Mesodermal cell (in vitro differentiated cells): ENCODE measurements at regions not wholly inside any gene's neighbourhood (a gene's known extent, or its start where the extent isn't known, plus 50 kb on each side); places are given as distances from the start of the nearest gene placed in this dataset.

ENCODE experiments used
- H3K27ac ChIP-seq: 2 replicates; pipeline ENCODE4 v1.7.0; 2013; ENCODE audit warnings: mild to moderate bottlenecking, low read depth, low read length, moderate library complexity; ENCODE audit not compliant: severe bottlenecking
- H3K36me3 ChIP-seq: 2 replicates; pipeline ENCODE4 v1.7.1; 2013; ENCODE audit warnings: mild to moderate bottlenecking, low read length, moderate library complexity; ENCODE audit not compliant: control insufficient read depth, insufficient read depth
- H3K4me1 ChIP-seq: one replicate; pipeline ENCODE4 v1.7.1; 2013; ENCODE audit warnings: mild to moderate bottlenecking, low read length; ENCODE audit not compliant: insufficient read depth, control insufficient read depth, poor library complexity, severe bottlenecking
- H3K4me3 ChIP-seq: 2 replicates; pipeline ENCODE4 v1.7.0; 2013; ENCODE audit warnings: low read length, control low read depth, mild to moderate bottlenecking; ENCODE audit not compliant: insufficient read depth, poor library complexity, severe bottlenecking; ENCODE audit errors: extremely low read depth
- H3K9me3 ChIP-seq: 2 replicates; pipeline ENCODE4 v1.7.1; 2013; ENCODE audit warnings: mild to moderate bottlenecking, low read length, moderate library complexity; ENCODE audit not compliant: control insufficient read depth
- WGBS, 2 experiments: methylation state at CpG; one replicate each; pipeline ENCODE4 v1.1.5; 2013; ENCODE audit warnings: missing lambda C conversion rate in 2 of 2; ENCODE audit not compliant: insufficient coverage in 2 of 2; 5-methylcytosine and 5-hydroxymethylcytosine counted together

- Histone ChIP-seq H3K4me1 (no peaks in the 10 kb centered on the region), H3K4me3 (no peak overlapping the region), H3K36me3 (no peaks in the 10 kb centered on the region), H3K9me3 (no peaks in the 10 kb centered on the region), H3K27ac (no peak overlapping the region)
- WGBS, 2 experiments: 87 to 96% methylated on average over 2 of the region's 3 CpGs
Measured at GRCh38 chr3:18837137-18837755, 311.1 kb upstream of the KCNH8 start.

- no peak overlapping the region for H3K4me3 ChIP-seq
- H3K27ac ChIP-seq: no peak overlapping the region
- no peaks in the 10 kb centered on the region for H3K4me1 ChIP-seq
- no peaks in the 10 kb centered on the region for H3K9me3 ChIP-seq
- WGBS, 2 experiments: 90 to 95% methylated on average over 2 to 3 of the region's 4 CpGs
- no peaks in the 10 kb centered on the region for H3K36me3 ChIP-seq
Measured at GRCh38 chr3:18835021-18835420, 313.3 kb upstream of the KCNH8 start.

- Histone ChIP-seq H3K4me1 (no peaks in the 10 kb centered on the region), H3K9me3 (no peaks in the 10 kb centered on the region), H3K36me3 (no peaks in the 10 kb centered on the region), H3K4me3 (no peak overlapping the region), H3K27ac (no peak overlapping the region)
- 90% methylated on average over 2 of the region's 5 CpGs; no CpG with 5 or more reads in 1 of the 2 experiments for WGBS, 2 experiments
Measured at GRCh38 chr3:18830087-18830486, 318.2 kb upstream of the KCNH8 start.

GRCh38 chr3:18828637-18829036 lies 319.7 kb upstream of the KCNH8 start:
- H3K4me3 ChIP-seq: no peak overlapping the region
- H3K27ac ChIP-seq: no peak overlapping the region
- H3K4me1 ChIP-seq: no peaks in the 10 kb centered on the region
- H3K9me3 ChIP-seq: no peaks in the 10 kb centered on the region
- WGBS, 2 experiments: no CpG with 5 or more reads among the region's 2 CpGs
- no peaks in the 10 kb centered on the region for H3K36me3 ChIP-seq

- H3K36me3 ChIP-seq: no peaks in the 10 kb centered on the region
- WGBS, 2 experiments: 79 to 83% methylated on average over 2 of the region's 3 CpGs
- H3K27ac ChIP-seq: no peak overlapping the region
- no peaks in the 10 kb centered on the region for H3K9me3 ChIP-seq
- H3K4me1 ChIP-seq: no peaks in the 10 kb centered on the region
- H3K4me3 ChIP-seq: no peak overlapping the region
Measured at GRCh38 chr3:18827664-18828063, 320.6 kb upstream of the KCNH8 start.

GRCh38 chr3:18825665-18826064 lies 322.6 kb upstream of the KCNH8 start:
- Histone ChIP-seq H3K9me3 (no peaks in the 10 kb centered on the region), H3K27ac (no peak overlapping the region), H3K36me3 (no peaks in the 10 kb centered on the region), H3K4me3 (no peak overlapping the region), H3K4me1 (no peaks in the 10 kb centered on the region)
- 83% methylated on average over 1 of the region's 2 CpGs; no CpG with 5 or more reads in 1 of the 2 experiments for WGBS, 2 experiments

GRCh38 chr3:18813300-18813699 lies 335.0 kb upstream of the KCNH8 start:
- no peaks in the 10 kb centered on the region for H3K9me3 ChIP-seq
- no peaks in the 10 kb centered on the region for H3K36me3 ChIP-seq
- H3K27ac ChIP-seq: no peak overlapping the region
- no peak overlapping the region for H3K4me3 ChIP-seq
- H3K4me1 ChIP-seq: peaks cover 7% of the 10 kb centered on the region
- WGBS, 2 experiments: 90% methylated on average over 2 of the region's 3 CpGs; no CpG with 5 or more reads in 1 of the 2 experiments

- H3K36me3 ChIP-seq: no peaks in the 10 kb centered on the region
- no peak overlapping the region for H3K4me3 ChIP-seq
- WGBS, 2 experiments: 88 to 100% methylated on average over 1 to 3 of the region's 3 CpGs
- H3K9me3 ChIP-seq: no peaks in the 10 kb centered on the region
- peaks cover 7% of the 10 kb centered on the region for H3K4me1 ChIP-seq
- H3K27ac ChIP-seq: no peak overlapping the region
Measured at GRCh38 chr3:18812316-18812715, 336.0 kb upstream of the KCNH8 start.

GRCh38 chr3:18810306-18810661 lies 338.0 kb upstream of the KCNH8 start:
- H3K27ac ChIP-seq: no peak overlapping the region
- H3K4me1 ChIP-seq: peaks cover 7% of the 10 kb centered on the region
- no peaks in the 10 kb centered on the region for H3K9me3 ChIP-seq
- H3K36me3 ChIP-seq: no peaks in the 10 kb centered on the region
- 100% methylated on average over 1 of the region's 1 CpG; no CpG with 5 or more reads in 1 of the 2 experiments for WGBS, 2 experiments
- H3K4me3 ChIP-seq: no peak overlapping the region

- Histone ChIP-seq H3K4me1 (peaks cover 7% of the 10 kb centered on the region), H3K4me3 (no peak overlapping the region), H3K27ac (no peak overlapping the region), H3K36me3 (no peaks in the 10 kb centered on the region), H3K9me3 (no peaks in the 10 kb centered on the region)
- 75 to 100% methylated on average over 1 of the region's 3 CpGs for WGBS, 2 experiments
Measured at GRCh38 chr3:18809640-18810305, 338.5 kb upstream of the KCNH8 start.

GRCh38 chr3:18808429-18808828 lies 339.9 kb upstream of the KCNH8 start:
- Histone ChIP-seq H3K36me3 (no peaks in the 10 kb centered on the region), H3K9me3 (no peaks in the 10 kb centered on the region), H3K27ac (no peak overlapping the region), H3K4me3 (no peak overlapping the region), H3K4me1 (peaks cover 7% of the 10 kb centered on the region)
- 86 to 93% methylated on average over 2 of the region's 6 CpGs for WGBS, 2 experiments
